HL-60 (cell line): ENCODE measurements at regions not wholly inside any gene's neighbourhood (a gene's known extent, or its start where the extent isn't known, plus 50 kb on each side); places are given as distances from the start of the nearest gene placed in this dataset.

Source experiments
- CTCF ChIP-seq: IDR thresholded peaks from one replicate; pipeline ENCODE4 v1.5.1; 2011; ENCODE audit warnings: low read length, control low read depth, inconsistent platforms; ENCODE audit not compliant: insufficient read depth
- GABPA ChIP-seq: IDR thresholded peaks from 2 replicates; pipeline ENCODE4 v1.6.1; 2012; ENCODE audit warnings: low read depth
- POLR2AphosphoS5 ChIP-seq: IDR thresholded peaks from 2 replicates; pipeline ENCODE4 v1.6.1; 2012; ENCODE audit warnings: low read depth
- REST ChIP-seq: IDR thresholded peaks from 2 replicates; pipeline ENCODE4 v1.6.1; 2012; ENCODE audit warnings: low read depth; ENCODE audit not compliant: insufficient replicate concordance

- TF ChIP-seq CTCF (no peak), POLR2AphosphoS5 (no peak), REST (no peak), GABPA (no peak)
Observed at GRCh38 chr11:70656252-70656651, 257.9 kb downstream of the CTTN start.
